GM12892 (cell line): ENCODE measurements at regions not wholly inside any gene's neighbourhood (a gene's known extent, or its start where the extent isn't known, plus 50 kb on each side); places are given as distances from the start of the nearest gene placed in this dataset.

Source experiments
- DNase-seq: peaks from one replicate; pipeline ENCODE4 v3.0.0; 2011; ENCODE audit not compliant: insufficient read length
- FAIRE-seq: peaks from 2 replicates; lab custom pipeline; 2011; peaks lifted over from hg19 to GRCh38; lab: Jason Lieb, UNC
- POLR2A ChIP-seq: IDR thresholded peaks from 2 replicates; pipeline ENCODE4 v1.6.1; 2011; ENCODE audit warnings: low read depth, low read length, control low read depth
- POLR2AphosphoS5 ChIP-seq: IDR thresholded peaks from 2 replicates; pipeline ENCODE4 v1.6.1; 2011; ENCODE audit warnings: low read depth, low read length, control low read depth
- TAF1 ChIP-seq: IDR thresholded peaks from 2 replicates; pipeline ENCODE4 v1.6.1; 2011; ENCODE audit warnings: low read depth, mild to moderate bottlenecking, control low read depth, low read length, borderline replicate concordance

DNA sequence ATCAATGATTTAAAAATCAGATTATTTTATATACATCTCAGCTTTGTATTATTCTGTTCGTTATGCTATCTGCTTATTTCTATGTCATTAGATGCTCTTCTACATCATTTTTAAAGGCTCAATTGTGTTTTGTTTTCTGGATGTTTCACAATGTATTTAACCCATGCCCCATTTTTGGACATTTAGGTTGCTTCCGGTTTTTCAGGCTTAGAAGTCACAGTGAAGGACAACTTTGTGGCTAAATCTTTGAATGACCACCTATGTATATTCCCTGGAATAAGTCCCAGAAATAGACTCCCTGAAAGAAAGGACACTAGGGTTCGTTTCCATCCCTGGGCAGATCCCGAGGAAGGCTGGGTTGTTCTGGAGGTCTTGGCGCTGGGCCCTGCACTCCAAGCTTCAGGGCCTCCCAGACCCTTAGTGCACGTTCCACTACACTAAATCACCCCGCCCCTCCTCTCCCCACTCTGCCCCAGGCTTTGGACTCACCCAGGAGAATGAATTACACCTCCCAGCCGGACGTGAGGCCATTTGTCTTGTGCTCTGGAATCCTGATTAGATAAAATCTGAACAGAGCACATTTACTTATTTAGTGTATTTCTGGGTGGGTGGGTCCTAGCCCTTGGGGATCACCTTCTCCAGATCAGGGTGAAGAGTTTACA lies 188.2 kb downstream of the ZFP36L2 start:
- DNase-seq (no peak), FAIRE-seq (no peak)
- TF ChIP-seq POLR2AphosphoS5, result no peak
- TF ChIP-seq TAF1, result no peak
- no peak for TF ChIP-seq POLR2A

DNA sequence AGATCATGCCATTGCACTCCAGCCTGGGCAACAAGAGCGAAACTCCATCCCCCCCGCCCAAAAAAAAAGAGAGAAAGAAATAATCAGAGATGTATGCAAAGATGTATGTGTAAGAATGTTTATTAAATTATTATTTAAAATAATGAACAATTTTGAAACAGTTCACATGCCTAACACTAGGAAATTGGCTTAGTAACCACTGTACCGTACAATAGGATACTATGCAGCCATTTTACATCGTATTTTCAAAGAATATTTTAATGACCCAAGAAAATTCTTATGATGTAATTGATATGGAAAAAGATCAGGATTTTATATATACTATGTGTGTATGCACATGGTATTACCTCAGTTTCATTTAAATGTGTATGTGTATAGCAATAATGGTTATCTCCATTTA lies 190.5 kb downstream of the ZFP36L2 start:
- no peak for FAIRE-seq

DNA sequence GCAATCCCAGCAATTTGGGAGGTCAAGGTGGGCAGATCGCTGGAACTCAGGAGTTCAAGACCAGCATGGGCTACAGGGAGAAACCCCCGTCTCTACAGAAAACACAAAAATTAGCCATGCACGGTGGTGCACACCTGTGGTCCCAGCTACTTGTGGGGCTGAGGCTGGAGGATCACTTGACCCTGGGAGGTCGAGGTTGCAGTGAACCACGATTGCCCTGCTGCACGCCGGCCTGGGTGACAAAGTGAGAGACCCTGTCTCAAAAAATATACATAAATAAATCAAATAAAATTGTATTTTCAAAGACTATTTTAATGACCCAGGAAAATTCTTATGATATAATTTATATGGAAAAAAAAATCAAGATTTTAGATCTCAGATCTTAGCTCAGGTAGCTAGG lies 191.5 kb downstream of the ZFP36L2 start:
- FAIRE-seq (no peak), DNase-seq (no peak)

More for the DNA sequence above, 190.5 kb downstream of the ZFP36L2 start:
- no peak for DNase-seq
- TF ChIP-seq POLR2AphosphoS5 (no peak), TAF1 (no peak), POLR2A (no peak)

DNA sequence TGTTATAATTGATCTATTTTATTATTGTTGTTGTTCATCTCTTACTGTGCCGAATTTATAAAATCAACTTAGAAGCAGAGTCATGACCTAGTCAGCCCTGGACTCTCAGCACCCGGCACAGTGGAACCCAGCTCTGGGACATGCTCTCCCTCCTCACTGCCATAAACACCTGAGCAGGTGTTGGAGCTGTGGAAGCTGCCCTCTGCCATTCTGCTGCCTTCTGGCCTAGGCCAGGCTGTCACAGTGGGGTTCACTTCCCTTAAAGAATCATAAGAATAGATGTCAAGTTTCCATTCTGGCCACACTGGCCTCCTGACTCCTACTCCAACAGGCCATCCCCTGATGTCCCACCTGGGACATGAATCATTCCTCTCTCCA lies 192.2 kb downstream of the ZFP36L2 start:
- TF ChIP-seq POLR2AphosphoS5, result no peak
- no peak for TF ChIP-seq TAF1
- no peak for TF ChIP-seq POLR2A
- FAIRE-seq (no peak), DNase-seq (no peak)

More for the DNA sequence above, 191.5 kb downstream of the ZFP36L2 start:
- TF ChIP-seq TAF1 (no peak), POLR2A (no peak), POLR2AphosphoS5 (no peak)

DNA sequence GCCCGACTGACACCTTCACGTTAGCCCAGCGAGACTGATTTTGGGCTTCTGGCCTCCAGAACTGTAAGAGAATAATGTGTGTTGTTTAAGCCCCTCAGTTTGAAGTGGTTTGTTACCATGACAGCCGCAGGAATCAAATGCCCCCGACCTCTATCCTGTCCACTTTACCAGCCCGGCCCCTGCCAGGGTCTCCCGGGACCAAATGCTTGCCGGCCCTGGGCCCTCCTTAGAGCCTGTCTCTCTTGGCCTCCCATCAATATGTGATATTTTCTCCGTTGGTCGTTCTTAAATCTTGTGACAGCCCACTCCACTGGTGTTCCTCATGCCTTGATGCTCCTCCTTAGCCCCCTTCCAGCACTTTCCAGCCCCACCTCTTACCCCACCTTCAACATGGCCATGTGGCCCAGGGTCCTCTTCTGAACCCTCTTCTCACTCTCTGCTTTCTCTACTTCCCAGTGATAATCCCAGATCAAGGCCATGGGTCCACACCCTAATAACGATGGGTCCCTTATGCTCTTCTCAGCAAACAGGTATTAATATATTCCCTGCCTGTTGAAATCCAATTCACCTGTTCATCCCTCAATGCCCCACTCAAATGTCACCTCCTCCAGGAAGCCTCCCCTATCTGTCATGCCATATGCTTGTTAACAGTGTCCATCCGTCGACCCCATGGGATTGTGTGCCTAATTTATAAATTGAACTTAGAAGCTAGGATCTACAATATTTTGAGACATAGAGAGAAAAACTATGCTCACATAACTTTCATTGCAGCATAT lies 192.8 kb downstream of the ZFP36L2 start:
- FAIRE-seq (no peak), DNase-seq (no peak)
- TF ChIP-seq POLR2A (no peak), POLR2AphosphoS5 (no peak)

DNA sequence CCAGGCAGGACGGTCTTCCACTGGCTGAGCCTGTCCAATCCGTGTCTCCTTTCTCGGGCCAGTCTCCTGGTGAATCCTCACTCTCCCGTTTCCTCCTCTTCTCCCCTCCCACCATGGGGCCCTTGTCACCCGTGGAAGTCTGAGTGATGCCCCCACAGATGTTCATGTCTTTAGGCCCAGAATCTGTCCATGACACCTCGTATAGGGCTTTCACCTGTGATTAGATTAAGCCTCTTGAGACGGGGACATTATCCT lies 193.5 kb downstream of the ZFP36L2 start:
- DNase-seq (no peak), FAIRE-seq (no peak)
- no peak for TF ChIP-seq POLR2AphosphoS5
- TF ChIP-seq POLR2A, result no peak
- no peak for TF ChIP-seq TAF1

DNA sequence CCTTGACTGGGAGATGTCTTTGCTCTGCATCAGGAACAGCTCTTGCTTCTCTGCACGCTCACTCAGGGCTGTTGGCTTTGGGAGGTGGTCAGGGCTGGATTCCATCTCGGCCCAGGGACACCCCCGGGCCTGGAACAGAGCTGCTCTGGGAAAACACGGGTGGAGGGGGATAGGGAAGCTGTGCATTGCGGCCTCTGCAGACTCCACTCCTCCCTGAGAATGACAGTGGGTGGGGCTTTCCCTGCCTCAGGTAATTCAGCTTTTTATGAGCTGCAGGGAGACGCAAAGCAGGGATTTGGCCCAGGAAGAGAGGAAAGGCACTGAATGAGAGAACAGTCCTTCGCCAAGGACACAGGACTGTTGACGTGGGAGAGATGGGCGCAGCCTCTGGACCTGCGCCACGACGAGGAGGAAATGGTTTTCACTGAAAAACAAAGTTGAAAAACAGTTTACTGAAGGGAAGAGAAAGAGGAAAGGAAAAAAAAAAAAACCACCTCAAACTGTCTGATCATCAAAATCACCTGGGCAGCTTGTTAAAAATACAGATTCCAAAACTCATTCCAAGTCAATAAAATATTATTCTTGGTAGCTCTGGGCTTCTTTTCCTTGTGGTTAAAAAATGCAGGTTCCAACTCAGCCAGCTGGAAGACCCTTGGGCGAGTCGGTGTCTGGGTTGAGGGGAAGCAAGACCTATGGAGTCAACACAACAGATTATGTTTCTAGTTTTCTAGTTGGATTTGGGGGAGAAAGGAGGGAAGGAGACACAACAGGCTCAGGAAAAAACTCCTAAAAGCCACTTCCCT lies 194.0 kb downstream of the ZFP36L2 start:
- TF ChIP-seq POLR2AphosphoS5, result no peak
- TF ChIP-seq POLR2A, result no peak
- no peak for TF ChIP-seq TAF1
- DNase-seq (no peak), FAIRE-seq (no peak)

DNA sequence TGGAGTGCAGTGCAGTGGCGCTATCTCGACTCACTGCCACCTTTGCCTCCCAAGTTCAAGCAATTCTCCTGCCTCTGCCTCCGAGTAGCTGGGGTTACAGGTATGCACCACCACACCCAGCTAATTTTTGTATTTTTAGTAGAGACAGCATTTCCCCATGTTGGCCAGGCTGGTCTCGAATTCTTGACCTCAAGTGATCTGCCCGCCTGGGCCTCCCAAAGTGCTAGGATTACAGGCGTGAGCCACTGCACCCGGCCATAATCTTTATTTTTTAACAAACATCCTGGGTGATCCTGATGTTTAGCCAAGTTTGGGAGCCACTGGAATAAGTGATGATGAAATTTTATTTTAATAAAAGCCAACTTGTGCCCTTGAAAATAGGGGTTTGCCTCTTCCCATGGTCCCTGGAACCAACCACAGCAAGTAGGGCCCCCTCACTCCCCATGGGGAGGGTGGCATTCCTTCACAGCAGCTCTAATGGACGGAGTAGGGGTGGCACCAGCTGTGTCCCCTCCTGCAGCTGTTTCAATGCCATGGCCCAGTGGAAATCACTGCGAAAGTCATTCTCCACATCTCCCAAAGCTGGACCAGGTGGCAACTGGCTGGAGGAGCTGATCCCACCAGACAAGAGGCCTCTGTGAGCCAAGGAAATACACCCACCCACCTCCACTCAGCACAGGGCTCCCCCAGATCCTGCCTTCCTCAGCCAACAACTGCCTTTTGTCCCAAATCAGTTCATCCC lies 194.8 kb downstream of the ZFP36L2 start:
- DNase-seq (no peak), FAIRE-seq (no peak)

DNA sequence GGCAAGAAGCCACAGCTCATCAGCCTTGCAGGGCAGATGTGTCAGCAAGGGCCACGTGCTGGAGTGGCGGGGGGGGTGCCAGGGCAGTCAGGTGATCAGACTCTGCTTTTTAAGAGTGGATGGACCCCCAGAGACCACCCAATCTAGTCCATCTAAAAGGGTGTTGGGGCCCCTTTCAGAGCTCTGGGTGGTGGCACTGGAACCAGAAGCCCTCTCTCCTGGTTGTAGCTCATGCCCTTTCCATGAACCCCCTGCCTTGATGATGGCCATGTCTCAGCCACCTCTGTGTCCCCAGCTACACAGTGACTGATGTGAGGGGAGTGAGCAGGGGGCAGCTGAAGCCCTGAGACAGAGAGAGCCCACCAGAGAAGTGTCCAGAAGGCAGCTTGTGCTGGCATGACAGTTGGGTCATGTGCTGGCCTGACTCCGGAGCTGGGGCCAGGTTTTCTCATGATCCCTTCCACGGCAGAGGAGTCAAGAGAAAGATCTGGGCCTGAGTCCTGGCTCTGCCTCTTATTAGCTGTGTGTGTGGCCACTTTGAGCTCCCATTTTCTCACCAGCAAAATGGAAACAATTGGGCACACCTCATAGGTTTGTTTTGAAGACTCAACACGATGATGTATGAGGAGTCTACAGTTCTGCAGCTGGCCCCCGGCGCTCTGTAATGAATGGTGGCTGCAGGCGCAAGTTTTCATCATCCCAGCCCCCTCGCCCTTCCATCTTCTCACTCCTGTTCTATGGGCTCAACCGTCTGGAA lies 195.7 kb downstream of the ZFP36L2 start:
- FAIRE-seq, result no peak
- TF ChIP-seq POLR2A (no peak), POLR2AphosphoS5 (no peak), TAF1 (no peak)
- DNase-seq, result no peak

More for the DNA sequence above, 194.8 kb downstream of the ZFP36L2 start:
- no peak for TF ChIP-seq POLR2A
- no peak for TF ChIP-seq TAF1
- TF ChIP-seq POLR2AphosphoS5, result no peak

DNA sequence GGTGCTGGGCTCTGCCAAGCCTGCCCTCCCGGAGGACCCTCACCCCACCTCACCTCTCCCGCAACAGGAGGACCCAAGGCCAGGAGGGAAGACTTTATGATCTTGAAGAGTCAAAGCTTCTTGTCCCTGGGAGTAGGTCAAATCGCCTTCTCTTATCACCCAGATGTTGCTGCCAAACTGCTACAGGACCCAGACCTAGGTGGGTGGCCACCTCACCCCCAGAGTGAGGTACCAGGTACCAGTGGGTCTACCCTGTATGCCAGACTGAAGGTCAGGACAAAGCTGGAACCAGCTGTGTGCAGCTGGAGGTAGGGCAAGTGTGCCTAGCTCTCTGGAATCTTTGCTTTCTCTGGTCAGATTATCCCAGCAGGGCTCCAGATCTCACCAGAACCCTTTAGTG lies 197.2 kb downstream of the ZFP36L2 start:
- TF ChIP-seq POLR2AphosphoS5, result no peak
- FAIRE-seq (no peak), DNase-seq (no peak)
